ENCODE measurements at regions not wholly inside any gene's neighbourhood (a gene's known extent, or its start where the extent isn't known, plus 50 kb on each side); places are given as distances from the start of the nearest gene placed in this dataset.

GRCh38 chr14:97524589-97525319 lies 727.6 kb downstream of the VRK1 start:
- no peak for DNase-seq (ENCODE audit: low spot score)

- DNase-seq (ENCODE audit: low spot score), result no peak
These were observed 730.8 kb downstream of the VRK1 start for GRCh38 chr14:97527993-97528392.

- DNase-seq (ENCODE audit: low spot score), result no peak
These were observed 734.9 kb downstream of the VRK1 start for GRCh38 chr14:97532052-97532451.

- no peak for DNase-seq (ENCODE audit: low spot score)
These were observed 739.2 kb downstream of the VRK1 start for GRCh38 chr14:97536421-97536820.

- DNase-seq (ENCODE audit: low spot score), result no peak
These were observed 741.7 kb downstream of the VRK1 start for GRCh38 chr14:97538749-97539410.

- no peak for DNase-seq (ENCODE audit: low spot score)
These were observed 742.2 kb downstream of the VRK1 start for GRCh38 chr14:97539411-97539795.

GRCh38 chr14:97539884-97540283 lies 742.7 kb downstream of the VRK1 start:
- DNase-seq (ENCODE audit: low spot score), result no peak

GRCh38 chr14:97543221-97543620 lies 746.0 kb downstream of the VRK1 start:
- no peak for DNase-seq (ENCODE audit: low spot score)

GRCh38 chr14:97543816-97544215 lies 746.6 kb downstream of the VRK1 start:
- DNase-seq (ENCODE audit: low spot score), result no peak

GRCh38 chr14:97544571-97544970 lies 747.4 kb downstream of the VRK1 start:
- DNase-seq (ENCODE audit: low spot score), result no peak

GRCh38 chr14:97546491-97547230 lies 749.5 kb downstream of the VRK1 start:
- no peak for DNase-seq (ENCODE audit: low spot score)

GRCh38 chr14:97550463-97550862 lies 753.3 kb downstream of the VRK1 start:
- no peak for DNase-seq (ENCODE audit: low spot score)

- no peak for DNase-seq (ENCODE audit: low spot score)
These were observed 757.4 kb downstream of the VRK1 start for GRCh38 chr14:97554597-97554996.

- DNase-seq (ENCODE audit: low spot score), result no peak
These were observed 767.2 kb downstream of the VRK1 start for GRCh38 chr14:97564334-97564733.

GRCh38 chr14:97571201-97571600 lies 774.0 kb downstream of the VRK1 start:
- DNase-seq (ENCODE audit: low spot score), result no peak

- DNase-seq (ENCODE audit: low spot score), result no peak
These were observed 774.8 kb downstream of the VRK1 start for GRCh38 chr14:97571866-97572555.

GRCh38 chr14:97572583-97573458 lies 775.6 kb downstream of the VRK1 start:
- DNase-seq (ENCODE audit: low spot score), result no peak

- no peak for DNase-seq (ENCODE audit: low spot score)
These were observed 778.5 kb downstream of the VRK1 start for GRCh38 chr14:97575677-97576076.

- DNase-seq (ENCODE audit: low spot score), result no peak
These were observed 781.9 kb downstream of the VRK1 start for GRCh38 chr14:97578982-97579548.

- no peak for DNase-seq (ENCODE audit: low spot score)
These were observed 783.8 kb downstream of the VRK1 start for GRCh38 chr14:97581016-97581415.

GRCh38 chr14:97582022-97582421 lies 784.8 kb downstream of the VRK1 start:
- no peak for DNase-seq (ENCODE audit: low spot score)
